ENCODE measurements at regions not wholly inside any gene's neighbourhood (a gene's known extent, or its start where the extent isn't known, plus 50 kb on each side); places are given as distances from the start of the nearest gene placed in this dataset.

- ChIA-PET POLR2A (interaction anchor here (0.7 kb wide), 1 partner anchor 10 kb away, joined by 3 read pairs; no protein-coding TSS in a partner anchor), CTCF (no interaction called here)
- no peak for TF ChIP-seq ZNF211 (tag by site-specific recombination; IDR thresholded peaks at IDR 0.05; ENCODE audit: low read depth)
- TF ChIP-seq RBAK (tag by site-specific recombination; IDR thresholded peaks at IDR 0.05), result no peak
- TF ChIP-seq ZBTB21 (tag by site-specific recombination; IDR thresholded peaks at IDR 0.05), result no peak
- TF ChIP-seq ZNF19 (tag by site-specific recombination; IDR thresholded peaks at IDR 0.05; ENCODE audit: low read depth), result no peak
- TF ChIP-seq ZBTB8A (tag by site-specific recombination; IDR thresholded peaks at IDR 0.05), result no peak
- TF ChIP-seq ZNF747 (tag by site-specific recombination; IDR thresholded peaks at IDR 0.05), result no peak
- no peak for TF ChIP-seq ZNF513 (tag by site-specific recombination; IDR thresholded peaks at IDR 0.05)
- TF ChIP-seq ZNF292 (tag by site-specific recombination; IDR thresholded peaks at IDR 0.05; ENCODE audit: borderline replicate concordance, low read depth), result no peak
- TF ChIP-seq ZNF416 (tag by site-specific recombination; IDR thresholded peaks at IDR 0.05), result no peak
- TF ChIP-seq ZNF146 (tag by site-specific recombination; IDR thresholded peaks at IDR 0.05), result no peak
- TF ChIP-seq ZNF341 (tag by site-specific recombination; IDR thresholded peaks at IDR 0.05; ENCODE audit: low read depth), result no peak
- TF ChIP-seq GLI2 (tag by site-specific recombination; IDR thresholded peaks at IDR 0.05; ENCODE audit: borderline replicate concordance, low read depth), result no peak
- TF ChIP-seq ZFHX2 (tag by site-specific recombination; conservative IDR thresholded peaks at IDR 0.05), result no peak
- TF ChIP-seq ZIC2 (tag by site-specific recombination; IDR thresholded peaks at IDR 0.05), result no peak
- TF ChIP-seq ZNF16 (tag by site-specific recombination; IDR thresholded peaks at IDR 0.05; ENCODE audit: low read depth), result no peak
- Histone ChIP-seq H3K4me1 (ENCODE audit: control insufficient read depth, insufficient read depth, low read length) (peaks cover 5% of the 10 kb centered on the region), H3K4me3 (ENCODE audit: low read depth, low read length) (no peak overlapping the region), H3K27ac (ENCODE audit: extremely low read depth, low read depth, low read length) (no peak overlapping the region), H3K36me3 (ENCODE audit: control insufficient read depth in 2 of 2, insufficient read depth in 1 of 2, low read length in 2 of 2) (no peaks in the 10 kb centered on the region), H3K9me3 (ENCODE audit: control insufficient read depth, insufficient read depth, low read depth, low read length) (no peaks in the 10 kb centered on the region)
These were observed 161.9 kb downstream of the FOXL1 start for GRCh38 chr16:86740298-86740697.

GRCh38 chr16:86740906-86741799 lies 162.8 kb downstream of the FOXL1 start:
- no peaks in the 10 kb centered on the region for H3K36me3 ChIP-seq (ENCODE audit: control insufficient read depth in 2 of 2, insufficient read depth in 1 of 2, low read length in 2 of 2)
- CTCF ChIA-PET, result interaction anchor here (0.6 to 1.0 kb wide), 3 partner anchors 94 to 177 kb away, joined by 3 read pairs; no protein-coding TSS in a partner anchor
- H3K27ac ChIP-seq (ENCODE audit: extremely low read depth, low read depth, low read length), result peak overlapping the region; percentile 60; the same call in 1 of the 2 replicates
- peak overlapping the region; percentile 35 for H3K4me3 ChIP-seq (ENCODE audit: low read depth, low read length)
- POLR2A ChIA-PET, result no interaction called here
- H3K9me3 ChIP-seq (ENCODE audit: control insufficient read depth, insufficient read depth, low read depth, low read length), result no peaks in the 10 kb centered on the region
- H3K4me1 ChIP-seq (ENCODE audit: control insufficient read depth, insufficient read depth, low read length), result peaks cover 5% of the 10 kb centered on the region
- TF ChIP-seq OSR2 (tag by site-specific recombination; IDR thresholded peaks at IDR 0.05) (peak; percentile 62; the same call in 1 of the 2 replicates), ZNF362 (tag by site-specific recombination; IDR thresholded peaks at IDR 0.05) (peak; percentile 90; the same call in 1 of the 2 replicates), ZNF624 (tag by site-specific recombination; IDR thresholded peaks at IDR 0.05) (no peak), ZNF2 (tag by site-specific recombination; IDR thresholded peaks at IDR 0.05) (no peak), ZNF843 (tag by site-specific recombination; IDR thresholded peaks at IDR 0.05) (peak; percentile 65; the same call in 1 of the 2 replicates), HOXA7 (CRISPR knock-in tag; IDR thresholded peaks at IDR 0.05; ENCODE audit: borderline replicate concordance) (no peak), PATZ1 (tag by site-specific recombination; IDR thresholded peaks at IDR 0.05) (peak; percentile 71; the same call in 1 of the 2 replicates), ZNF664 (tag by site-specific recombination; IDR thresholded peaks at IDR 0.05) (no peak), GFI1B (tag by site-specific recombination; IDR thresholded peaks at IDR 0.05) (peak; percentile 25; the same call in 1 of the 2 replicates), ZNF37A (tag by site-specific recombination; IDR thresholded peaks at IDR 0.05) (no peak), SCRT1 (tag by site-specific recombination; IDR thresholded peaks at IDR 0.05; ENCODE audit: borderline replicate concordance) (no peak), TSHZ1 (tag by site-specific recombination; IDR thresholded peaks at IDR 0.05; ENCODE audit: borderline replicate concordance) (peak; percentile 25; the same call in 1 of the 2 replicates), ZNF433 (tag by site-specific recombination; IDR thresholded peaks at IDR 0.05; ENCODE audit: low read depth) (no peak)
